MM.1S (cell line): ENCODE measurements at regions not wholly inside any gene's neighbourhood (a gene's known extent, or its start where the extent isn't known, plus 50 kb on each side); places are given as distances from the start of the nearest gene placed in this dataset.

ENCODE experiments used
- CTCF ChIP-seq: fragments of 300-600 bp; sonication (generic); IDR thresholded peaks from 2 replicates; pipeline ENCODE4 v1.5.1; 2016; ENCODE audit warnings: antibody characterized with exemption, low read length, mixed read lengths
- EZH2 ChIP-seq: fragments of 300-600 bp; sonication (generic); optimal IDR thresholded peaks from 2 replicates; pipeline ENCODE3; 2017; ENCODE audit warnings: low read depth, mild to moderate bottlenecking, antibody characterized with exemption, low read length, mixed read lengths

- TF ChIP-seq CTCF (no peak), EZH2 (no peak)
These were observed 164.8 kb upstream of the WWC1 start for GRCh38 chr5:168126606-168127005.
